ENCODE measurements at regions not wholly inside any gene's neighbourhood (a gene's known extent, or its start where the extent isn't known, plus 50 kb on each side); places are given as distances from the start of the nearest gene placed in this dataset.

- H3K4me3 ChIP-seq (ENCODE audit: low read depth, low read length), result no peak overlapping the region
- no peaks in the 10 kb centered on the region for H3K36me3 ChIP-seq (ENCODE audit: control insufficient read depth, insufficient read depth, low read length)
- H3K27me3 ChIP-seq (ENCODE audit: control insufficient read depth, insufficient read depth, low read length), result peaks cover 14% of the 10 kb centered on the region
- TF ChIP-seq, protein P1, sequence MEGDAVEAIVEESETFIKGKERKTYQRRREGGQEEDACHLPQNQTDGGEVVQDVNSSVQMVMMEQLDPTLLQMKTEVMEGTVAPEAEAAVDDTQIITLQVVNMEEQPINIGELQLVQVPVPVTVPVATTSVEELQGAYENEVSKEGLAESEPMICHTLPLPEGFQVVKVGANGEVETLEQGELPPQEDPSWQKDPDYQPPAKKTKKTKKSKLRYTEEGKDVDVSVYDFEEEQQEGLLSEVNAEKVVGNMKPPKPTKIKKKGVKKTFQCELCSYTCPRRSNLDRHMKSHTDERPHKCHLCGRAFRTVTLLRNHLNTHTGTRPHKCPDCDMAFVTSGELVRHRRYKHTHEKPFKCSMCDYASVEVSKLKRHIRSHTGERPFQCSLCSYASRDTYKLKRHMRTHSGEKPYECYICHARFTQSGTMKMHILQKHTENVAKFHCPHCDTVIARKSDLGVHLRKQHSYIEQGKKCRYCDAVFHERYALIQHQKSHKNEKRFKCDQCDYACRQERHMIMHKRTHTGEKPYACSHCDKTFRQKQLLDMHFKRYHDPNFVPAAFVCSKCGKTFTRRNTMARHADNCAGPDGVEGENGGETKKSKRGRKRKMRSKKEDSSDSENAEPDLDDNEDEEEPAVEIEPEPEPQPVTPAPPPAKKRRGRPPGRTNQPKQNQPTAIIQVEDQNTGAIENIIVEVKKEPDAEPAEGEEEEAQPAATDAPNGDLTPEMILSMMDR (IDR thresholded peaks at IDR 0.05; ENCODE audit: insufficient read depth, low read length, poor library complexity, severe bottlenecking), result no peak
- DNase-seq (ENCODE audit: low read depth), result no peak
Observed at GRCh38 chr1:30250984-30251850, 472.2 kb downstream of the MATN1 start.

DNA sequence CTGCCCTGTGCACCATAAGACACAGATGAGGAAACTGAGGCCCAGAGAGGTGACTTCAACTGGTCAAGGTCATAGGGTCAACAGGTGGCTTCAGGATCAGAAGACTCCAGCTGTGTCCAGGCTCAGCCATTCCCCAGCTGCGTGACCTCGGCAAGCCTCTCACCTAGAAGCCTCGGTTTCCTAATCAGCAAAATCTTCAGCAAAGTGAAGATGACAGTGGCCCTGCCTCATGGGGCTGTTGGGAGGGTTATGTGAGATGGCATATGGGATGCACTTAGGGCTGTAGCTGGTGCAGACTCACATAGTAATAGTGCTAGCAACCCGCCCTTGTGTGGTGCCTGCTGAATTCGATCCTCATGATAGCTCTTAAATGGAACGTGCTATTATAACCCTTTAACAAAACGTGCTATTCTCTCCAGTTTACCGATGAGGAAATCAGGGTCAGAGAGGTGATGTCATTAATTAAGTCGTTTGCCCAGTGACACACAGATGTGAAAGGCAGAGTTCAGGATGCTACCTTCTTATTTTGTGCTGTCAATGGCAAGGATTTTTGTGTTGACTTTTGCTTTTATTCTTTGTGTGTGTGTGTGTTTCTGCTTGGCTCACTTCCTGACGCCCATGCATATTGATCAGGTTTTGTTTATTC is 472.9 kb downstream of the MATN1 start:
- Histone ChIP-seq H3K4me3 (ENCODE audit: low read depth, low read length) (no peak overlapping the region), H3K36me3 (ENCODE audit: control insufficient read depth, insufficient read depth, low read length) (no peaks in the 10 kb centered on the region), H3K27me3 (ENCODE audit: control insufficient read depth, insufficient read depth, low read length) (peaks cover 14% of the 10 kb centered on the region)
- no peak for DNase-seq (ENCODE audit: low read depth)
- TF ChIP-seq, protein P1 (IDR thresholded peaks at IDR 0.05; ENCODE audit: insufficient read depth, low read length, poor library complexity, severe bottlenecking), result no peak

- H3K4me3 ChIP-seq (ENCODE audit: low read depth, low read length), result no peak overlapping the region
- H3K36me3 ChIP-seq (ENCODE audit: control insufficient read depth, insufficient read depth, low read length), result no peaks in the 10 kb centered on the region
- DNase-seq (ENCODE audit: low read depth), result no peak
- peaks cover 14% of the 10 kb centered on the region for H3K27me3 ChIP-seq (ENCODE audit: control insufficient read depth, insufficient read depth, low read length)
- TF ChIP-seq, protein P1 (IDR thresholded peaks at IDR 0.05; ENCODE audit: insufficient read depth, low read length, poor library complexity, severe bottlenecking), result no peak
Observed at GRCh38 chr1:30249446-30250337, 473.7 kb downstream of the MATN1 start.

DNA sequence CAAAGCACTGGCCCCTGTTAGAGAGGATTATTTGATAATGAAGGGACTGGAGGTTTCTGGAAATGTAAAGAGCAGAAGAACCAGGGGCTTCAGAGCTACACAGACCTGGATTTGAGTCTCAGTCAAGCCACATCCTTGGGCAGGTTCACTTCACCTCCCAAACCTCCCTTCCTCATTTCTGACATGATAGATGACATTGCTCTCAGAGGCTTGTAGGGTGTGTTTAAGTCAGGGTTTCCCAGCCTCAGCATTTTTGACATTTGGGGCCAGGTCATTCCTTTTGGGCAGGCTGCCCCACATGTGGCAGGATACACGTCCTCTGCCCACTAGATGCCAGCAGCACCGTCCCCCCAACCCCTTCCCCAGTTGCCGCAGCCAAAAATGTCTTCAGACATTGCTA is 474.6 kb downstream of the MATN1 start:
- H3K36me3 ChIP-seq (ENCODE audit: control insufficient read depth, insufficient read depth, low read length), result no peaks in the 10 kb centered on the region
- no peak overlapping the region for H3K4me3 ChIP-seq (ENCODE audit: low read depth, low read length)
- H3K27me3 ChIP-seq (ENCODE audit: control insufficient read depth, insufficient read depth, low read length), result peaks cover 14% of the 10 kb centered on the region
- TF ChIP-seq, protein P1 (IDR thresholded peaks at IDR 0.05; ENCODE audit: insufficient read depth, low read length, poor library complexity, severe bottlenecking), result no peak
- no peak for DNase-seq (ENCODE audit: low read depth)

DNA sequence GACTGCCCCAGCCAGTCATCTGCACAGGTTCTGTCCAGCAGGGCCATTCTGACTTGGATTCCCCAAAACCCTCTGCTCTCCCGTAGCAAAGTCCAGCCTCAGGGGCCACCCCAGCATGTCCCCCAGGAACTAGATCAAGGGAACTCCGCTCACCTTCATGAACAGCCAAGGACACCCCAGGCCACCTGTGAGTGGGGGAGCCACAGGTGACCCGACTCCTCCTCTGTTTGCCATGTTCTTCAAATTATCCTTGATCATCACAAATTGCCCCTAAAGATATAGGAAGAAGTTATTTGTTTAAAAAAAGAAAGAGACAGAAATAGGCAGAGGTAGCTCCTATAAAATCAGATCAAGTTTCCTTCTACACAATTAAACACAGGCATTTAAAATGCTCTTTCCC is 475.0 kb downstream of the MATN1 start:
- Histone ChIP-seq H3K27me3 (ENCODE audit: control insufficient read depth, insufficient read depth, low read length) (peaks cover 16% of the 10 kb centered on the region), H3K4me3 (ENCODE audit: low read depth, low read length) (no peak overlapping the region), H3K36me3 (ENCODE audit: control insufficient read depth, insufficient read depth, low read length) (no peaks in the 10 kb centered on the region)
- no peak for DNase-seq (ENCODE audit: low read depth)
- TF ChIP-seq, protein P1 (IDR thresholded peaks at IDR 0.05; ENCODE audit: insufficient read depth, low read length, poor library complexity, severe bottlenecking), result no peak

All from kidney epithelial cell (primary cell).